ENCODE measurements at regions not wholly inside any gene's neighbourhood (a gene's known extent, or its start where the extent isn't known, plus 50 kb on each side); places are given as distances from the start of the nearest gene placed in this dataset.

DNA sequence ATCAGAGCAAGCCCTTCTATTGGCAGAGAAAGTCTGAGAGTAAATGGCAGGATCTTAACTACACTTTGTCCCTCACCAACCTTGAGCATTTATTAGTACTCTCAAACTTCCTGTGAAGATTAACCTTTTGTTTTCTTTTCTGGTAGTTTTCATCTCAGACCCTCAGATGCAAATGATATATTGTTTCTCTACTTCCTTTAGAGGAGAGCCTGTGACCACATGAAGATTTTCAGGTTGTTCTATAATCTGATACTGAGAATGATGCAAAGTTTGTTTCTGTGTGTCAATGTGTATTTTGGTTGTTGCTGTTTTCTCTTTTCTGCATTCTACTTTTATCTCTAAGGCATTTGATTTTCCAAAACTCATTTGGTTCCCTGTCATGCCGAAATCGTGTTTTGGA is 165.8 kb upstream of the CYSLTR1 start:
- no peak for DNase-seq (ENCODE audit: low read depth in 1 of 2, low spot score in 1 of 2)

DNA sequence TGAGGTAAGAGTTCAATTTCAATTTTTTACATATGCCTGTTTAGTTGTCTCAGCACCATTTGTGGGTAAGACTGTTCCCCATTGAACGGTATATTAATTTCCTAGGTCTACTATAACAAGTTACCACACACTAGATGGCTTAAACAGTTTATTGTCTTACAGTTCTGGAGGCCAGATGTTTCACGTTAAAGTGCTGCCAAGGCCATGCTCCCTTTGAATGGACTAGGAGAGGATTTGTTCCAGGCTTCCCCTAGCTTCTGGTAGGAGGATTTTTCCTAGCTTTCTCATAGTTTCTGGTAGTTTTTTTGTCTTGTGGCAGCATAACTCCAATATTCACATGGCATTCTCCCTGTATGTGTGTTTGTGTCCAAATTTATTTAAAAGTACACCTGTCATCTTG is 149.3 kb upstream of the CYSLTR1 start:
- no peak for DNase-seq (ENCODE audit: low read depth in 1 of 2, low spot score in 1 of 2)

DNA sequence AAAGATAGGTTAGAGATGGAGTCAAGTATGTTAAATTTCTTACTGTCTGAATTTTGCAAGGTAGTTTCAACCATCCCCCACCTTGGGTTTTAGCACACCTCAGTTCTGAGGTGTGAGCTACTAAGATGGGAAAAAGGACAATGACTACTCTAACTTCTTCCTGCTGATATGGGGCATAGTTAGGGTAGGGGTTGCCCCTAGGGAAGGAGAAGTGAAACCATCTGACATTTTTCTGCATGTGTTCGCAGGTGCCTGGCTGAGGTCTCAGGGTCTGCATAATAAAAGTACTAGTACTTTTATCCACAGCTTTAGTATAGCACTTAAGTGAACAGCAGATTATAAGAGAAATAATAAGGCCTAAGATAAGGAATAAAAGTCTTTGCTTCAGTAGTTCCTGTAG is 129.5 kb upstream of the CYSLTR1 start:
- DNase-seq (ENCODE audit: low read depth in 1 of 2, low spot score in 1 of 2): no peak

DNA sequence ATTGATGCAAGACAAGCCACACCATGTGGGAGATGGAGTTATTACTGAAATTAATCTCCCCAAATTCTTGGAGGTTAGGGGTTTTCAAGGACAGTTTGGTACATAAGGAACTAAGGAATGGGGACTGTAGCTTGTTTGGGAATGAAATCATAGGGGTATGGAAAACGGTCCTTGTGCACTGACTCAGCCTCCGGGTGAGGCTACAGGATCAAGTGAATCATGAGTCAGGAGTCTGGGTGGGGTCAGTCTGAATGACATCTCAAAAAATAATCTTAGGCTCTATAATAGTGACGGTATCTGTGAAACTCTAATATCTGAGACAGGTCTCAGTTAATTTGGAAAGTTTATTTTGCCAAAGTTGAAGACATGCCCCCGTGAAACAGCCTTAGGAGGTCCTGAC is 128.5 kb upstream of the CYSLTR1 start:
- no peak for DNase-seq (ENCODE audit: low read depth in 1 of 2, low spot score in 1 of 2)

DNA sequence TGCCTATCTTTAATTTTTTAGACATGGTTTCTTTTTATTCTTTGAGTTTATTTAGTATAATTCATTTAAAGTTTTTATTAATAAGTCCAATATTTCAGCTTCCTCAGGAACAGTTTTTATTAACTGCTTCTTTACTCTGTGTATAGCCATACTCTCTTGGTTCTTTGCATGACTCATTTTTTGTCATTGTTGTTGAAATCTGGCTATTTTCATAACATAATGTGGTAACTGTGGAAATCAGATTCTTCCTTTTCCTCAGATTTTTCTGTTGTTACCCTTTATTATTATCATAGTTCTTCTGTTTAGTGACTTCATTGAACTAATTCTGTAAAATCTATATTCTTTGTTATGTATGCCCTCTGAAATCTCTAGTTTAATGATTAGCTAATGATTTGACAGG is 124.9 kb upstream of the CYSLTR1 start:
- no peak for DNase-seq (ENCODE audit: low read depth in 1 of 2, low spot score in 1 of 2)

DNA sequence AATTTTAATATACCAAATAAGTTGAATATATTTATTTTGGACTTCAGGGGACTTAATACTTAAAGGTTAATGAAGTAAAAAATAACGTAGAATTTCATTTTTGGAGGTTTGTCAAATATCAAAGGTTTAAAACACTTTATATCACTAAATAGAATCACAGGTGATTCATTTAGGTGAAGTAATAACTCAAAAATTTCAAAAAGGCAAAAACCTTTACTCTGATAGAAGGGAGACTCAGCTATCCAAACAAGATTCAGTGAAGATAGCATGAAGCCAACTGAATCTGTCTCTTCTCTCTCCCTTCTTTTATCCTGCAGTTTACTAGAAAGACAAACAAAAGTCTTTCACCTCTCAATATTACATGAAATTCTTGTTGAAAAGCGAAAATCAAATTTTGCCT is 110.2 kb upstream of the CYSLTR1 start:
- DNase-seq (ENCODE audit: low read depth in 1 of 2, low spot score in 1 of 2): no peak

DNA sequence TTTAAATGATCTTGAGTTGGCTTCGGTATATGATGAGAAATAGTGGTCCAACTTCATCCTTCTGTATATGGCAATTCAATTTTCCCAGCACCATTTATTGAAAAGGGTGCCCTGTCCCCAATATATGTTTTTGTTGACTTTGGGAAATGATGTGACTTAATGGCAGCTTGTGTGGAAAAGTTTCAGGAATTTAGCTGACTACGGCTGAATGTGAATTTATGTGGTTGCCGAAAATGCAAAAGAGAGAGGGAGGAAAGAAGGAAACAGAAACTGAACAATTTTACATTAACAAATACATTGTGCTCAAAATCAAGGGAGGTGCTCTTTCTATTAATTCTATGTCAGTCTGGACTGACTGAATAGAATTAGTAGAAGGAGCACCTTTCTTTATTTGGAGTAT is 101.8 kb upstream of the CYSLTR1 start:
- no peak for DNase-seq (ENCODE audit: low read depth in 1 of 2, low spot score in 1 of 2)

DNA sequence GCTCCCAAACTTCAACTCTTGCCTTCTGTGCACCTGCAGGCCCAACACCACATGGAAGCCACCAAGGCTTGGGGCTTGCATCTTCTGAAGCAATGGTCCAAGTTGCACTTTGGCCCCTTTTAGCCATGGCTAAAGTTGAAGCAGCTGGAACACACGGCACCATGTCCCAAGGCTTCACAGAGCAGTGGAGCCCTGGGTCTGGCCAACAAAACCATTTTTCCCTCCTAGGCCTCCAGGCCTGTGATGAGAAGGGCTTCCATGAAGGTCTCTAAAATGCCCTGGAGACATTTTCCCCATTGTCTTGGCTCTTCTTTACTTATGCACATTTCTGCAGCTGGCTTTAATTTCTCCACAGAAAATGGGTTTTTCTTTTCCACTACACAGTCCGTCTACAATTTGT is 61.3 kb upstream of the CYSLTR1 start:
- DNase-seq (ENCODE audit: low read depth in 1 of 2, low spot score in 1 of 2): no peak

DNA sequence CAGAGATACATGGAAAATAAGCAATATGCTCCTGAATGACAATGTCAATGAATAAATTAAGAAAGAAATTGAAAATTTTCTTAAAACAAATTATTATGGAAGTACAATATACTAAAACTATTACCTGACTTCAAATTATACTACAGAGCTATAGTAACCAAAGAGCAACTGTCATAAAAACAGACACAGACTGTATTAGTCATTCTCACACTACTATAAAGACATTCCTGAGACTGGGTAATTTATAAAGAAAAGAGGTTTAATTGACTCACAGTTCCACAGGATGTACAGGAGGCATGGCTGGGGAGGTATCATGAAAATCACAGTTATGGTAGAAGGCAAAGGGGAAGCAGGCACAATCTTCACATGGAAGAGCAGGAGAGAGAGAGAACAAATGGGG is 60.0 kb upstream of the CYSLTR1 start:
- no peak for DNase-seq (ENCODE audit: low read depth in 1 of 2, low spot score in 1 of 2)

DNA sequence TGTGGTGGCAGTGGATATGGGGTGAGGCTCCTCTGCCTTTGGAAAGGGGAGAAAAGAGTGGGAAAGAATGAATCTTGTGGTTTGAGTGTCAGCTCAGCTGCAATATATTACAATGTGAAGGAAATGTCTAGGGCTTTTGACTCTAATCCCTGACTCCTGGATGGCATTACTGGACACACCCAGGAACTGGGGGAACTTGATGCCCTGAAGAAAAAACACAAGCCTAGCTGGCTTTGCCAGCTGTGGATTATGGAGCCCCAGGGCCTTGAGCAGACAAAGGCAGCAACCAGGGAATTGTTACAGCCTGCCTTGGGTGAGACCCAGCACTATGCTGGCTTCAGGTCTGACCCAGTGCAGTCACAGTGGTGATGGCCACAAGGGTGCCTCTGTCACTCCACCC is 57.1 kb upstream of the CYSLTR1 start:
- DNase-seq (ENCODE audit: low read depth in 1 of 2, low spot score in 1 of 2): no peak

DNA sequence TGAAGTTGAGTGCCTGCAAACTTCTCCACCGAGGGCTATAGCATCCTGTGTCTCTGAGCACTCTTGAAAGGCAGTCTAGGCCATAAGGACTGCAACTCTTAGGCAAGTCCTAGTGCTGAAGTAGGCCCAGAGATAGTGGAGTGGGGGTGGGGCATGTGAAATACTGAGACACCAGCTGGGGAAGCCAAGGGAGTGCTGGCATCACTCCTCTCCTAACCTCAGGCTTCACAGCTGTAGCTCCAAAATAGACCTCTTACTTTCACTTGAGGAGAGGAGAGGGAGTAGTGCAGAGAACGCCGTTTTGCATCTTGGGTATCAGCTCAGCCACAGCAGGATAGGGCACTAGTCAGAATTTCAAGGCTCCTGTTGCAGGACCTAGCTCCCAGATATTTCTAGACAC is 56.2 kb upstream of the CYSLTR1 start:
- no peak for DNase-seq (ENCODE audit: low read depth in 1 of 2, low spot score in 1 of 2)

DNA sequence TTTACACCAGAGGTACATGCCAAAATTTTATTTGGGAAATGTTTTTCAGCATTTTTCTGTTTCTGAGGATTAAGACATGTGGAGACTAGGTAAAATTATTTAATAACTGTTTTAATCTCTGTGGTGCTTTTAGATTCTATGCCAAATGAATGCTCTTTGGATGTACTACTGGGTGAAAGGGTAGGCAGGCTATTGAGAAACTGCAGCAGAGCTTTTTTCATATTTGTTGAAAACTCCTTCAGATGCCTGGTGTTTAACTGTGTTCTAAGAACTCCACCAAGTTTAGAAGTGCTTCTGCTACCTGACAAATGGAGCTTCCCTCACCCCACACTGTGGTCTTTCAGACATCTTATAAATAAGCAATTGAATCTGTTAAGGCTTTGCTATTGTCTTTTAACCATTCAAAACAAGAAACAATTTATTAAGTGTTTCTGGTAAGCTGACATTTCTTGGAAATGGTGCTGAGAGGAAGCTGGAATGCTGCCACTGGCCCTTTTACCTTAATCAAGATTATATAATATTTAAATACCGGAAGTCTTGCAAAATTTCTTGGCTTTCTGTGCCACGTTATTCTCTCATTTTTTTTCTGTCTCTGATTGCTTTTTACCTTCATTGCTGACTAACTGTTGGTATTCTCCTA is 51.2 kb upstream of the CYSLTR1 start:
- no peak for DNase-seq (ENCODE audit: low read depth in 1 of 2, low spot score in 1 of 2)
